ENCODE measurements at regions not wholly inside any gene's neighbourhood (a gene's known extent, or its start where the extent isn't known, plus 50 kb on each side); places are given as distances from the start of the nearest gene placed in this dataset.
A peak's percentile ranks its signal among the peaks of the same experiment; 100 is the strongest.

GRCh38 chr14:71321574-71322315 is 414.5 kb downstream of the PCNX1 start:
- Mint-ChIP-seq H3K4me3 (peak overlapping the region; percentile 93), H3K9me3 (no peaks in the 10 kb centered on the region), H3K36me3 (no peaks in the 10 kb centered on the region), H3K4me1 (peaks cover 47 to 48% of the 10 kb centered on the region in 2 donors), H3K27ac (peak overlapping the region; percentile 65 to 93), H3K27me3 (ENCODE audit: low read depth in 2 of 2) (no peaks in the 10 kb centered on the region)
- Histone ChIP-seq H3K27me3 (ENCODE audit: control insufficient read depth, insufficient read depth, low read length) (no peaks in the 10 kb centered on the region), H3K4me1 (ENCODE audit: control insufficient read depth, insufficient read depth, low read length) (peaks cover 23% of the 10 kb centered on the region), H3K9me3 (ENCODE audit: control insufficient read depth, insufficient read depth, low read length) (no peaks in the 10 kb centered on the region), H3K36me3 (ENCODE audit: control insufficient read depth, insufficient read depth, low read length) (no peaks in the 10 kb centered on the region), H3K4me3 (ENCODE audit: low read length) (peak overlapping the region; percentile 64), H3K27ac (ENCODE audit: low read length) (peak overlapping the region; percentile 99)
- DNase-seq (peak in 1 of 2 donors; percentile 24), ATAC-seq (no peak)
- no peak for TF ChIP-seq CTCF (IDR thresholded peaks at IDR 0.05)
- 10% methylated on average over 25 of the region's 25 CpGs for WGBS (ENCODE audit: insufficient coverage)
- intact Hi-C loops (cut with micrococcal nuclease) = loop anchor here (2.0 to 5.0 kb wide), 5 partner anchors 81 to 1924 kb away; partner anchors contain the start of genes ERH and SLC39A9

GRCh38 chr14:71322655-71323250 is 415.5 kb downstream of the PCNX1 start:
- H3K27ac Mint-ChIP-seq = peak overlapping the region; percentile 65 to 93
- H3K4me1 Mint-ChIP-seq = peaks cover 52% of the 10 kb centered on the region in 2 donors
- no peaks in the 10 kb centered on the region for H3K9me3 ChIP-seq (ENCODE audit: control insufficient read depth, insufficient read depth, low read length)
- H3K36me3 Mint-ChIP-seq = no peaks in the 10 kb centered on the region
- peak overlapping the region; percentile 93 for H3K4me3 Mint-ChIP-seq
- no peak overlapping the region for H3K4me3 ChIP-seq (ENCODE audit: low read length)
- DNase-seq = peak in 1 of 2 donors; percentile 69
- intact Hi-C loops (cut with micrococcal nuclease) = loop anchor here (2.0 to 5.0 kb wide), 4 partner anchors 80 to 1925 kb away; partner anchors contain the start of genes ERH and SLC39A9
- TF ChIP-seq CTCF (IDR thresholded peaks at IDR 0.05) = peak; percentile 45
- H3K27me3 ChIP-seq (ENCODE audit: control insufficient read depth, insufficient read depth, low read length) = no peaks in the 10 kb centered on the region
- no peaks in the 10 kb centered on the region for H3K27me3 Mint-ChIP-seq (ENCODE audit: low read depth in 2 of 2)
- H3K36me3 ChIP-seq (ENCODE audit: control insufficient read depth, insufficient read depth, low read length) = no peaks in the 10 kb centered on the region
- 36% methylated on average over 2 of the region's 2 CpGs for WGBS (ENCODE audit: insufficient coverage)
- peaks cover 23% of the 10 kb centered on the region for H3K4me1 ChIP-seq (ENCODE audit: control insufficient read depth, insufficient read depth, low read length)
- H3K9me3 Mint-ChIP-seq = no peaks in the 10 kb centered on the region
- H3K27ac ChIP-seq (ENCODE audit: low read length) = peak overlapping the region; percentile 22
- ATAC-seq = no peak

GRCh38 chr14:71324767-71325272 is 417.6 kb downstream of the PCNX1 start:
- Histone ChIP-seq H3K4me1 (ENCODE audit: control insufficient read depth, insufficient read depth, low read length) (peaks cover 20% of the 10 kb centered on the region), H3K36me3 (ENCODE audit: control insufficient read depth, insufficient read depth, low read length) (no peaks in the 10 kb centered on the region), H3K4me3 (ENCODE audit: low read length) (no peak overlapping the region), H3K9me3 (ENCODE audit: control insufficient read depth, insufficient read depth, low read length) (no peaks in the 10 kb centered on the region), H3K27me3 (ENCODE audit: control insufficient read depth, insufficient read depth, low read length) (no peaks in the 10 kb centered on the region), H3K27ac (ENCODE audit: low read length) (peak overlapping the region; percentile 35)
- 15% methylated on average over 6 of the region's 6 CpGs for WGBS (ENCODE audit: insufficient coverage)
- Mint-ChIP-seq H3K9me3 (no peaks in the 10 kb centered on the region), H3K4me1 (peaks cover 59% of the 10 kb centered on the region in 2 donors), H3K4me3 (peak overlapping the region; percentile 25), H3K36me3 (no peaks in the 10 kb centered on the region), H3K27me3 (ENCODE audit: low read depth in 2 of 2) (no peaks in the 10 kb centered on the region), H3K27ac (peak overlapping the region; percentile 46 to 49)
- DNase-seq (peak; percentile 18 to 83), ATAC-seq (no peak)
- intact Hi-C loops (cut with micrococcal nuclease) = loop anchor here (5.0 kb wide), 3 partner anchors 183 to 1928 kb away; partner anchors contain the start of genes ERH and SLC39A9
- TF ChIP-seq CTCF (IDR thresholded peaks at IDR 0.05) = no peak
